BJ (cell line): ENCODE measurements at regions not wholly inside any gene's neighbourhood (a gene's known extent, or its start where the extent isn't known, plus 50 kb on each side); places are given as distances from the start of the nearest gene placed in this dataset.

Experiments used
- CTCF ChIA-PET: fragments of 350-600 bp; formaldehyde crosslinking; extraction: SDS; loops from one replicate; lab custom pipeline; 2021; ENCODE audit warnings: antibody characterized with exemption, inconsistent platforms; lab: Yijun Ruan, JAX
- POLR2A ChIA-PET: fragments of 300-600 bp; sonication (Branson Sonifier 250); formaldehyde crosslinking; extraction: SDS; loops from one replicate; lab custom pipeline; 2021; ENCODE audit warnings: antibody characterized with exemption; lab: Charles Lee
- DNase-seq: peaks from one replicate; pipeline ENCODE4 v3.0.0-alpha.2; 2011; ENCODE audit warnings: low read depth
- H3K27me3 ChIP-seq: 2 replicates; pipeline ENCODE4 v1.6.0; 2011; ENCODE audit warnings: low read length; ENCODE audit not compliant: control insufficient read depth, insufficient read depth
- H3K36me3 ChIP-seq: 2 replicates; pipeline ENCODE4 v1.5.1; 2011; ENCODE audit warnings: low read length; ENCODE audit not compliant: control insufficient read depth, insufficient read depth
- H3K4me3 ChIP-seq: 2 replicates; pipeline ENCODE4 v1.5.1; 2011; ENCODE audit warnings: low read depth, mild to moderate bottlenecking, control low read depth, low read length
- CTCF ChIP-seq: IDR thresholded peaks from 2 replicates; pipeline ENCODE4 v1.5.1; 2011; ENCODE audit warnings: low read depth, mild to moderate bottlenecking, control low read depth, inconsistent platforms, low read length, moderate library complexity; ENCODE audit not compliant: insufficient read depth

- TF ChIP-seq CTCF: no peak
- Histone ChIP-seq H3K27me3 (no peaks in the 10 kb centered on the region), H3K4me3 (no peak overlapping the region), H3K36me3 (no peaks in the 10 kb centered on the region)
- ChIA-PET CTCF (no interaction called here), POLR2A (no interaction called here)
- no peak for DNase-seq
Observed at GRCh38 chr2:144678736-144679135, 158.8 kb upstream of the ZEB2 start.

GRCh38 chr2:144675731-144676130, 155.8 kb upstream of the ZEB2 start:
- ChIA-PET POLR2A (no interaction called here), CTCF (no interaction called here)

GRCh38 chr2:144675331-144675730, 155.4 kb upstream of the ZEB2 start:
- ChIA-PET CTCF (no interaction called here), POLR2A (no interaction called here)
- no peak overlapping the region for H3K4me3 ChIP-seq
- no peaks in the 10 kb centered on the region for H3K36me3 ChIP-seq
- no peak for DNase-seq
- no peaks in the 10 kb centered on the region for H3K27me3 ChIP-seq
- no peak for TF ChIP-seq CTCF

More at GRCh38 chr2:144675731-144676130, 155.8 kb upstream of the ZEB2 start:
- H3K4me3 ChIP-seq: no peak overlapping the region
- H3K27me3 ChIP-seq: no peaks in the 10 kb centered on the region
- DNase-seq: no peak
- H3K36me3 ChIP-seq: no peaks in the 10 kb centered on the region
- TF ChIP-seq CTCF: no peak

GRCh38 chr2:144674071-144674470, 154.2 kb upstream of the ZEB2 start:
- H3K4me3 ChIP-seq: no peak overlapping the region
- CTCF ChIA-PET: no interaction called here

GRCh38 chr2:144673456-144673855, 153.5 kb upstream of the ZEB2 start:
- ChIA-PET CTCF (no interaction called here), POLR2A (no interaction called here)
- Histone ChIP-seq H3K36me3 (no peaks in the 10 kb centered on the region), H3K4me3 (no peak overlapping the region), H3K27me3 (no peaks in the 10 kb centered on the region)
- DNase-seq: no peak
- TF ChIP-seq CTCF: no peak

More at GRCh38 chr2:144674071-144674470, 154.2 kb upstream of the ZEB2 start:
- Histone ChIP-seq H3K36me3 (no peaks in the 10 kb centered on the region), H3K27me3 (no peaks in the 10 kb centered on the region)
- DNase-seq: no peak
- POLR2A ChIA-PET: no interaction called here
- no peak for TF ChIP-seq CTCF
